ENCODE measurements at regions not wholly inside any gene's neighbourhood (a gene's known extent, or its start where the extent isn't known, plus 50 kb on each side); places are given as distances from the start of the nearest gene placed in this dataset.

DNA sequence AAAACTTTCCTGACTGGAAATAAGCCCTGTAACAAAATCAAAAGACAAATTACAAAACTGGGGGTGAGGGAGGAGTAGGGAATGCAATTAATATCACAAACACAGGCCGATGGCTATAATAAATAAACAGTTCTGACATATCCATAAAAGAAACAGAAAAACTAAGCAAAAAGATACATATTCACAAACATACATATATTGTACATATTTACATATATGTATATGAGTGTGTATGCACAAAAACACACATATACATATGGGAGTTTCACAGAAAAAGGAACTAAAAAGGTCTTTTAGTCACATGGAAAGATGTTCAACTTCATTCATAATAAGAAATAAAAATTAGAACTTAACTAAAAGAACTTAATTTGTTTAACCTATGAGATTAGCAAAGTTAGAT, 292.7 kb downstream of the TFAP2A start:
- Histone ChIP-seq H3K27ac (no peak overlapping the region), H3K36me3 (no peaks in the 10 kb centered on the region), H3K27me3 (peaks cover 0 to 5% (median 0%) of the 10 kb centered on the region in 7 donors), H3K9me3 (peaks cover 0 to 16% (median 0%) of the 10 kb centered on the region in 11 donors), H3K4me1 (no peaks in the 10 kb centered on the region), H3K4me3 (no peak overlapping the region)
- DNase-seq (no peak), ATAC-seq (no peak)
- WGBS, 2 donors, result 77 to 78% methylated on average over 1 of the region's 1 CpG
- TF ChIP-seq, protein P1, sequence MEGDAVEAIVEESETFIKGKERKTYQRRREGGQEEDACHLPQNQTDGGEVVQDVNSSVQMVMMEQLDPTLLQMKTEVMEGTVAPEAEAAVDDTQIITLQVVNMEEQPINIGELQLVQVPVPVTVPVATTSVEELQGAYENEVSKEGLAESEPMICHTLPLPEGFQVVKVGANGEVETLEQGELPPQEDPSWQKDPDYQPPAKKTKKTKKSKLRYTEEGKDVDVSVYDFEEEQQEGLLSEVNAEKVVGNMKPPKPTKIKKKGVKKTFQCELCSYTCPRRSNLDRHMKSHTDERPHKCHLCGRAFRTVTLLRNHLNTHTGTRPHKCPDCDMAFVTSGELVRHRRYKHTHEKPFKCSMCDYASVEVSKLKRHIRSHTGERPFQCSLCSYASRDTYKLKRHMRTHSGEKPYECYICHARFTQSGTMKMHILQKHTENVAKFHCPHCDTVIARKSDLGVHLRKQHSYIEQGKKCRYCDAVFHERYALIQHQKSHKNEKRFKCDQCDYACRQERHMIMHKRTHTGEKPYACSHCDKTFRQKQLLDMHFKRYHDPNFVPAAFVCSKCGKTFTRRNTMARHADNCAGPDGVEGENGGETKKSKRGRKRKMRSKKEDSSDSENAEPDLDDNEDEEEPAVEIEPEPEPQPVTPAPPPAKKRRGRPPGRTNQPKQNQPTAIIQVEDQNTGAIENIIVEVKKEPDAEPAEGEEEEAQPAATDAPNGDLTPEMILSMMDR (IDR thresholded peaks at IDR 0.05), result no peak
- intact Hi-C loops (cut with DNase I), result no loop called here

DNA sequence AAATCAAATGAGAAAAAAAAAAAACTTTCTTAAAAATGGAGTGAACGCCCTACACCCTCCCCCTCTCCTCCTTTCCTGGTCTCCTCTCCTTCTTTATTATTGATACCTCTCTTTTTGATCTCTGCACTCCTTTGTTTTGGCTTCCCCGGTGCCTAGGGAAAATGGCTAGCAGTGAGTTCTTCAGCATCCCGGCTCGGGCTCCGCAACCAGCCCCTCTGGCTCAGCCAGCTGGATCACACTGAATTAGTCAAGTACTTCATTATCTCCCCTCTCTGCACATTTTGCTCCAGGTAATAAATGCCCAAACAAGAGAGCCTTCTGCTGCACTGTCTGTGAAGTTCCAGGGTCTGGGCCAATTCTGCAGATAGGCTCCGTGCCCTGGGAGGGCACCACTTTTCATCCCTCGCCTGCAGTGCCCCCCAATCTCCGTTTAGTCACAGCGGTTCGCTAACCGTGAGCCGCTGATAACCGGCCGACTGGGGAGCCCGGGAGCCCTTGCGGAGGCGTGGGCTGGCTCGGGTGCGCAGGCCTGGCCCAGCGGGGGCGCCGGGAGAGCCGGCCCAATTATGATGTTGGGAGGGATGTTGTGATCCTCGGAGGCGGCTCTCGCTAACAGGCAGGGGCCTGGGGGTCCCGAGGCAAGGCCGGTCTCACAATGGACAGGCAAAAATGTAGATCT, 301.9 kb downstream of the TFAP2A start:
- TF ChIP-seq, protein P1 (IDR thresholded peaks at IDR 0.05), result no peak
- Histone ChIP-seq H3K9me3 (no peaks in the 10 kb centered on the region), H3K4me1 (peaks cover 0 to 5% (median 0%) of the 10 kb centered on the region in 9 donors), H3K27ac (no peak overlapping the region), H3K36me3 (no peaks in the 10 kb centered on the region), H3K4me3 (no peak overlapping the region), H3K27me3 (peaks cover 0 to 54% (median 31%) of the 10 kb centered on the region in 7 donors)
- intact Hi-C loops (cut with DNase I), result no loop called here
- 6 to 8% methylated on average over 28 of the region's 28 CpGs for WGBS, 2 donors
- ATAC-seq, result no peak
- no peak for DNase-seq

DNA sequence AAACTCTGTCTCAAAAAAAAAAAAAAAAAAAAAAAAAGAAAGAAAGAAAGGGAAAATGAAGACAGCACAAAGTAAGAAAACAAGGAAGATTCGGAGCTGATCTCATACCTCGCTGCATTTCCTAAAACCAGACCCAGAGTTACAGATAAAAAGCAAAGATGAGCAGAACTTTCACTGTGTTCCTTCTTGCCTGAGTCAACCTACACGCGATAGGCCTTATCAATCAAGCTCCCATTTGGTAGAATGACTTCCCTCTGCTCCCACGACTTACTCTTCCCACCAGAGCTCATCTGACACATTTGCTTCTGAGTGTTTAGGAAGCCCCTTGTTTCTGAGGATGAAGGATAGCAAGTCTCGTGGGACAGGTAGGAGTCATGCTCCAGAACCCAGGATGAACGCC, 302.9 kb downstream of the TFAP2A start:
- ATAC-seq, result no peak
- H3K4me3 ChIP-seq, result no peak overlapping the region
- WGBS, 2 donors, result 55 to 62% methylated on average over 7 of the region's 7 CpGs

DNA sequence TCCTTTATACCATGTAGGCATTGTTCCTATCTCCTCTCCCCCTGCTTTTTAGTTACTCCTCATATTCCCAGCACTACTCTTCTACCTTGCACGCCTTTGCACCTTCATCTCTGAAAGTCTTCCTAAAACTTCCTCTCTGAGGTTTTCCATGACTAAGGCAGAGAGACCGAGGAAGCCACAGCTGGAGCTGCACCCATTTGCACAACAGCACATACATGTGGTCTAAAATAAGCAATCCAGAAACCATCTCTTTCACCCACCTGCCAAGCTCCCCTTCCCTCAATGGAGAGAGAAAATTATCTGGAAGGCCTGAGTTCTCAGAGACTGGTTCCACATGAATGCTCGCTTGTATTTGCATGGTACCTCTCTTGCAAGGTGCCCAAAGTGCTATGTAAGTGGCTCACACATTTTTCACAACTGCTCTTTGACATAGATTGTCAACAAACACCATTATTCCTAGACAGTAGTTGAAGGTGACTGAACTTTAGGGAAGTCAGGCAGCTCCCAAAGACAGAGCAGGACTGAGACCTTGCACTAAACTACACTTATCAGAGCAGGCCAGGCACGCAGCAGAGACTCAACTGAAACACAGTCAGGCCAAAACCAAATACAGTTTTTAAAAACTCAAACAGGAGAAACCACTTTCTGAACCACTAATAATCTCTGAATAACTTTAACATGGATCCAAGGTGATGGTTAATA, 313.2 kb downstream of the TFAP2A start:
- intact Hi-C loops (cut with DNase I), result no loop called here
- Histone ChIP-seq H3K4me1 (no peaks in the 10 kb centered on the region), H3K27ac (no peak overlapping the region), H3K4me3 (no peak overlapping the region), H3K36me3 (no peaks in the 10 kb centered on the region), H3K9me3 (no peaks in the 10 kb centered on the region), H3K27me3 (peaks cover 0 to 20% (median 0%) of the 10 kb centered on the region in 7 donors)
- DNase-seq (no peak), ATAC-seq (no peak)
- WGBS, 2 donors, result 82 to 85% methylated on average over 4 of the region's 4 CpGs
- TF ChIP-seq, protein P1 (IDR thresholded peaks at IDR 0.05), result no peak

More for the DNA sequence above, 302.9 kb downstream of the TFAP2A start:
- peaks cover 0 to 54% (median 31%) of the 10 kb centered on the region in 7 donors for H3K27me3 ChIP-seq
- no peaks in the 10 kb centered on the region for H3K36me3 ChIP-seq
- TF ChIP-seq, protein P1 (IDR thresholded peaks at IDR 0.05), result no peak
- no peak overlapping the region for H3K27ac ChIP-seq
- no peak for DNase-seq
- no peaks in the 10 kb centered on the region for H3K9me3 ChIP-seq
- peaks cover 0 to 5% (median 0%) of the 10 kb centered on the region in 9 donors for H3K4me1 ChIP-seq
- intact Hi-C loops (cut with DNase I), result no loop called here
